Kidney (tissue), 13 donors: ENCODE measurements at regions not wholly inside any gene's neighbourhood (a gene's known extent, or its start where the extent isn't known, plus 50 kb on each side); places are given as distances from the start of the nearest gene placed in this dataset.

ENCODE experiments used
- DNase-seq, 5 donors: peaks; one replicate each; pipeline ENCODE4 v3.0.0-alpha.2; 2013 to 2020
- FAIRE-seq: peaks from 2 replicates; lab custom pipeline; 2012; peaks lifted over from hg19 to GRCh38; lab: Jason Lieb, UNC
- H3K27ac ChIP-seq, 2 donors: one replicate each; pipeline ENCODE4 v1.7.0; 2013; ENCODE audit warnings: low read depth in 2 of 2, low read length in 2 of 2, inconsistent platforms in 1 of 2
- H3K27me3 ChIP-seq: one replicate; pipeline ENCODE4 v1.7.1; 2013; ENCODE audit warnings: low read length, inconsistent platforms; ENCODE audit not compliant: control insufficient read depth, insufficient read depth
- H3K36me3 ChIP-seq, 3 donors: one replicate each; pipeline versions ENCODE4 v1.7.0 to v1.7.1; 2013; ENCODE audit warnings: low read length in 3 of 3, control low read depth in 1 of 3, inconsistent platforms in 1 of 3; ENCODE audit not compliant: insufficient read depth in 3 of 3, control insufficient read depth in 2 of 3
- H3K4me1 ChIP-seq, 3 donors: one replicate each; pipeline versions ENCODE4 v1.7.0 to v1.7.1; 2013; ENCODE audit warnings: low read length in 3 of 3, inconsistent platforms in 1 of 3, low read depth in 1 of 3; ENCODE audit not compliant: control insufficient read depth in 2 of 3, insufficient read depth in 2 of 3
- H3K4me3 ChIP-seq, 3 donors: one replicate each; pipeline versions ENCODE4 v1.7.0 to v1.8.1; 2013; ENCODE audit warnings: low read length in 3 of 3, control low read depth in 1 of 3, inconsistent platforms in 1 of 3
- H3K9ac ChIP-seq, 3 donors: one replicate each; pipeline versions ENCODE4 v1.7.0 to v1.7.1; 2013; ENCODE audit warnings: low read length in 3 of 3, control low read depth in 1 of 3, inconsistent platforms in 1 of 3
- H3K9me3 ChIP-seq, 3 donors: one replicate each; pipeline versions ENCODE4 v1.7.0 to v1.7.1; 2013; ENCODE audit warnings: low read length in 3 of 3, control low read depth in 1 of 3, inconsistent platforms in 1 of 3; ENCODE audit not compliant: control insufficient read depth in 2 of 3, insufficient read depth in 1 of 3
- intact Hi-C: fragments of 100-400 bp; cut with DNase I; formaldehyde crosslinking; loops from one replicate; pipeline ENCODE4 v1.11.1; 2022
- TF ChIP-seq, protein P1 (sequence below): IDR thresholded peaks from 3 replicates; pipeline ENCODE4 v1.5.1; 2012; ENCODE audit warnings: mild to moderate bottlenecking, moderate library complexity, borderline replicate concordance; ENCODE audit not compliant: insufficient read depth; ENCODE audit errors: extremely low read depth
- donor health status: control.
- donor health status: control.
- donor health status: control.
- donor health status: control.
- donor health status: control.
- donor health status: DM: yes; HTN: yes; CAD: no.
- donor health status: Normal renal cell carcinoma (clear cell type).

DNA sequence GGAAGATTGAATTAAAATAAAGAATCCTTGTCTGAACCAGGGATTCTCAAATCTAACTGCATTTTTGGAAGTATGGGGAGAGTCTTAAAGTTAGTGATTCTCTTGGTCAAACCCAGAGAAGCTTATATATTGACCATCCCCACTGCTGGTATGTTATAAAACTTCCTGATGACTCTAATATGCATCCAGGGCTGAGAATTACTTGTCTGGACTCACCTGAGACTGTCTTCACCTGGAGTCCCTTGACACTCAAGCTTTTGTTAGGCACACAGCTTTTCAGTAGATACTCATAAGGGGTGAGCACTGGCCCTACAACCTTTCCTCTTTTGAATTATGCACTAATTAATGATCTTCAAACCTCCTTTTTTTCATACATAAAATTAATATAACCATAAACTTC lies 149.6 kb upstream of the GULP1 start:
- FAIRE-seq, result no peak
- H3K27ac ChIP-seq, result no peak overlapping the region
- H3K4me3 ChIP-seq, result no peak overlapping the region
- DNase-seq, result no peak
- no peaks in the 10 kb centered on the region for H3K4me1 ChIP-seq
- H3K9ac ChIP-seq, result no peak overlapping the region
- intact Hi-C loops, result no loop called here
- TF ChIP-seq, protein P1, sequence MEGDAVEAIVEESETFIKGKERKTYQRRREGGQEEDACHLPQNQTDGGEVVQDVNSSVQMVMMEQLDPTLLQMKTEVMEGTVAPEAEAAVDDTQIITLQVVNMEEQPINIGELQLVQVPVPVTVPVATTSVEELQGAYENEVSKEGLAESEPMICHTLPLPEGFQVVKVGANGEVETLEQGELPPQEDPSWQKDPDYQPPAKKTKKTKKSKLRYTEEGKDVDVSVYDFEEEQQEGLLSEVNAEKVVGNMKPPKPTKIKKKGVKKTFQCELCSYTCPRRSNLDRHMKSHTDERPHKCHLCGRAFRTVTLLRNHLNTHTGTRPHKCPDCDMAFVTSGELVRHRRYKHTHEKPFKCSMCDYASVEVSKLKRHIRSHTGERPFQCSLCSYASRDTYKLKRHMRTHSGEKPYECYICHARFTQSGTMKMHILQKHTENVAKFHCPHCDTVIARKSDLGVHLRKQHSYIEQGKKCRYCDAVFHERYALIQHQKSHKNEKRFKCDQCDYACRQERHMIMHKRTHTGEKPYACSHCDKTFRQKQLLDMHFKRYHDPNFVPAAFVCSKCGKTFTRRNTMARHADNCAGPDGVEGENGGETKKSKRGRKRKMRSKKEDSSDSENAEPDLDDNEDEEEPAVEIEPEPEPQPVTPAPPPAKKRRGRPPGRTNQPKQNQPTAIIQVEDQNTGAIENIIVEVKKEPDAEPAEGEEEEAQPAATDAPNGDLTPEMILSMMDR, result no peak
- H3K36me3 ChIP-seq, result no peaks in the 10 kb centered on the region
- H3K9me3 ChIP-seq, result no peaks in the 10 kb centered on the region
- no peaks in the 10 kb centered on the region for H3K27me3 ChIP-seq

DNA sequence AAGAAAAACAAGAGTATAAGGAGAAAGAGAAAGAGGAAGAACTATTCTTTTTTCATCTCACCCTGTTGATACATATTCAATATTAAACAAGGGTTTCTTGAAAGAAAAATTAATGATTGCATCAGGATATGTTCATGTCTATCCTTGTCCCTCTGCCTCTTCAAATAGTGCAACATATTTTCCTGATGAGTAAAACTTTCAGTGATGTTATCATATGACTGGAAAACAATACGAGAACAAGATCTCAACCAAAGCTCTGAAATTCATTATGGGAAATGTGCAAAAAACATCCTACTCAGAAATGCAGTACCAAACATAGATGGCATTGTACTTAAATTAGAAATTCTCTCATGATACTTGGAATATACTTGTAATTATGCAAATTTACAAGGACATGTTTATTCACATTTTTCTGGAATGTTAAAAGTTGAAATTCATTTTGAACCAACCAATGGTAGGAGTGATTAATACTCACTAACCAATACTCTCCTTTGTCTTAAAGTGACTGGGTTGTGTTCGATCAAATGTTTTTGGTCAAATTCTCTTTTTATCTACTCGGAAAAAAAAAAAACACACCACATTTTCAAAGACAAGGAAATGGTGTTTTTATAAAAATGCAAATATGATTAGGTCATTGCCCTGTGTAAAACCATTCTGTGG lies 148.9 kb upstream of the GULP1 start:
- Histone ChIP-seq H3K4me3 (no peak overlapping the region), H3K36me3 (no peaks in the 10 kb centered on the region), H3K9ac (no peak overlapping the region), H3K27ac (no peak overlapping the region), H3K9me3 (no peaks in the 10 kb centered on the region), H3K27me3 (no peaks in the 10 kb centered on the region), H3K4me1 (no peaks in the 10 kb centered on the region)
- TF ChIP-seq, protein P1, result no peak
- DNase-seq (no peak), FAIRE-seq (no peak)
- intact Hi-C loops, result no loop called here

DNA sequence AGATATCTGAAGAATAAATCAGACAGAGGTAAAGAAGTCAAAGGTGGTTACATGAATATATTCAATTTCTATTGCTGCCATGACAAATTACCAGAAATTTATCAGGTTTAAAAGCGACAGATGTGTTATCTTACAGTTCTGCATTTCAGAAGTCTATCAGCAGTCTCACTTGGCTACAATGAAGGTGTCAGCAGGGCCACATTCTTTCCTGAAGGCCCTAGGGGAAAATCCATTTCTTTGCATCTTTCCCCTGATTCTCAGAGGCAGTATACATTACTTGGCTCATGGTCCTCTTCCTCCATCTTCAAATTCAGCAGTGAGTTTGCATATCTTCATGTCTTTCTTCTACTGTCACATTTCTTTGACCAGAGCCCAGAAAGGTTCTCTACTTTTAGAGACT lies 145.8 kb upstream of the GULP1 start:
- DNase-seq, result no peak
- Histone ChIP-seq H3K27ac (no peak overlapping the region), H3K9ac (no peak overlapping the region), H3K36me3 (no peaks in the 10 kb centered on the region), H3K4me3 (no peak overlapping the region), H3K9me3 (no peaks in the 10 kb centered on the region), H3K4me1 (no peaks in the 10 kb centered on the region), H3K27me3 (no peaks in the 10 kb centered on the region)
- TF ChIP-seq, protein P1, result no peak
- FAIRE-seq, result no peak
- intact Hi-C loops, result no loop called here

DNA sequence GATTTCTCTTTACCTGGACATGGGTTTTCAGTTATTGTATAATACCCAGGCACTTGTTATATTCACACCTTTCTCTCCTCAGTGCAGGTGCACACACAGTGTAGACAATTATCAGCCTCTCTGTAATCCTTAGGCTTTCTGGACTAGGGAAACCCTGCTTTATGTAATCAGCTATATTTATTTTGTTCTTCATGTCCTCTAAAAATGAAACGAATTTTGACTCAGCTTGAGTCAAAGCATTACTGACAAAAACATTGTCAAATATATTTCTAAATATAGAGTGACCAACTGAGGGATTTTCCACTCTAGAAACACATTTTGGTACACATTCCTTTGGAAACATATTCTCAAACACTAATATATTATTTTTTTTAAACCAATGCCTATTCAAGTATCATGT lies 144.8 kb upstream of the GULP1 start:
- intact Hi-C loops, result no loop called here
- DNase-seq (no peak), FAIRE-seq (no peak)
- no peaks in the 10 kb centered on the region for H3K9me3 ChIP-seq
- H3K27ac ChIP-seq, result no peak overlapping the region
- TF ChIP-seq, protein P1, result no peak
- no peaks in the 10 kb centered on the region for H3K36me3 ChIP-seq
- no peaks in the 10 kb centered on the region for H3K4me1 ChIP-seq
- H3K9ac ChIP-seq, result no peak overlapping the region
- H3K4me3 ChIP-seq, result no peak overlapping the region
- H3K27me3 ChIP-seq, result no peaks in the 10 kb centered on the region
